GM21619 (cell line): ENCODE measurements at regions not wholly inside any gene's neighbourhood (a gene's known extent, or its start where the extent isn't known, plus 50 kb on each side); places are given as distances from the start of the nearest gene placed in this dataset.

Experiments
- ATAC-seq: cut with Tn5 transposase; IDR thresholded peaks from one replicate; pipeline ENCODE4 v1.9.1; 2021; ENCODE audit not compliant: unreplicated experiment

- ATAC-seq: no peak
Measured at GRCh38 chr9:82570226-82570625, 492.7 kb downstream of the RASEF start.

- no peak for ATAC-seq
Measured at GRCh38 chr9:82571540-82571939, 491.4 kb downstream of the RASEF start.

- ATAC-seq: no peak
Measured at GRCh38 chr9:82572146-82572545, 490.8 kb downstream of the RASEF start.

GRCh38 chr9:82574911-82575310, 488.0 kb downstream of the RASEF start:
- no peak for ATAC-seq

- no peak for ATAC-seq
Measured at GRCh38 chr9:82580921-82581320, 482.0 kb downstream of the RASEF start.

- ATAC-seq: no peak
Measured at GRCh38 chr9:82581516-82581915, 481.4 kb downstream of the RASEF start.

GRCh38 chr9:82581935-82582334, 481.0 kb downstream of the RASEF start:
- ATAC-seq: no peak

GRCh38 chr9:82582693-82583092, 480.2 kb downstream of the RASEF start:
- no peak for ATAC-seq

- ATAC-seq: no peak
Measured at GRCh38 chr9:82583524-82583923, 479.4 kb downstream of the RASEF start.

- no peak for ATAC-seq
Measured at GRCh38 chr9:82584349-82584863, 478.5 kb downstream of the RASEF start.

GRCh38 chr9:82586918-82587356, 476.0 kb downstream of the RASEF start:
- no peak for ATAC-seq

- ATAC-seq: no peak
Measured at GRCh38 chr9:82588301-82589180, 474.4 kb downstream of the RASEF start.

- ATAC-seq: no peak
Measured at GRCh38 chr9:82590845-82591244, 472.1 kb downstream of the RASEF start.

- ATAC-seq: no peak
Measured at GRCh38 chr9:82593501-82593900, 469.4 kb downstream of the RASEF start.

- no peak for ATAC-seq
Measured at GRCh38 chr9:82597241-82598203, 465.4 kb downstream of the RASEF start.

GRCh38 chr9:82598241-82599039, 464.5 kb downstream of the RASEF start:
- ATAC-seq: no peak

GRCh38 chr9:82599336-82599949, 463.5 kb downstream of the RASEF start:
- no peak for ATAC-seq

GRCh38 chr9:82600536-82601292, 462.2 kb downstream of the RASEF start:
- ATAC-seq: no peak

- ATAC-seq: no peak
Measured at GRCh38 chr9:82601293-82601771, 461.6 kb downstream of the RASEF start.
